ENCODE measurements at regions not wholly inside any gene's neighbourhood (a gene's known extent, or its start where the extent isn't known, plus 50 kb on each side); places are given as distances from the start of the nearest gene placed in this dataset.

GRCh38 chr4:63492515-63492914 is 916.7 kb downstream of the TECRL start:
- no peak for DNase-seq (ENCODE audit: low spot score)

GRCh38 chr4:63464393-63464792 is 944.9 kb downstream of the TECRL start:
- DNase-seq (ENCODE audit: low spot score) = no peak

GRCh38 chr4:63460075-63460474 is 949.2 kb downstream of the TECRL start:
- DNase-seq (ENCODE audit: low spot score) = no peak

- DNase-seq (ENCODE audit: low spot score) = no peak
Observed at GRCh38 chr4:63459329-63459728, 949.9 kb downstream of the TECRL start.

GRCh38 chr4:63458010-63458409 is 951.2 kb downstream of the TECRL start:
- no peak for DNase-seq (ENCODE audit: low spot score)

- DNase-seq (ENCODE audit: low spot score) = no peak
Observed at GRCh38 chr4:63440236-63440635, 969.0 kb downstream of the TECRL start.

GRCh38 chr4:63430105-63430504 is 979.1 kb downstream of the TECRL start:
- no peak for DNase-seq (ENCODE audit: low spot score)

- no peak for DNase-seq (ENCODE audit: low spot score)
Observed at GRCh38 chr4:63396269-63396668, 1013.0 kb downstream of the TECRL start.

GRCh38 chr4:63393544-63393943 is 1015.7 kb downstream of the TECRL start:
- no peak for DNase-seq (ENCODE audit: low spot score)

GRCh38 chr4:63379750-63380522 is 1029.3 kb downstream of the TECRL start:
- no peak for DNase-seq (ENCODE audit: low spot score)

- DNase-seq (ENCODE audit: low spot score) = no peak
Observed at GRCh38 chr4:63371001-63371400, 1038.2 kb downstream of the TECRL start.

GRCh38 chr4:63361628-63362027 is 1047.6 kb downstream of the TECRL start:
- no peak for DNase-seq (ENCODE audit: low spot score)

GRCh38 chr4:63361066-63361465 is 1048.2 kb downstream of the TECRL start:
- no peak for DNase-seq (ENCODE audit: low spot score)

GRCh38 chr4:63349674-63350025 is 1059.6 kb downstream of the TECRL start:
- no peak for DNase-seq (ENCODE audit: low spot score)

- DNase-seq (ENCODE audit: low spot score) = no peak
Observed at GRCh38 chr4:63348735-63349673, 1060.2 kb downstream of the TECRL start.

GRCh38 chr4:63325140-63325539 is 1084.1 kb downstream of the TECRL start:
- DNase-seq (ENCODE audit: low spot score) = no peak

GRCh38 chr4:63316633-63317032 is 1092.6 kb downstream of the TECRL start:
- no peak for DNase-seq (ENCODE audit: low spot score)

- DNase-seq (ENCODE audit: low spot score) = no peak
Observed at GRCh38 chr4:63315651-63316050, 1093.6 kb downstream of the TECRL start.

GRCh38 chr4:63308697-63309096 is 1100.6 kb downstream of the TECRL start:
- DNase-seq (ENCODE audit: low spot score) = no peak

- no peak for DNase-seq (ENCODE audit: low spot score)
Observed at GRCh38 chr4:63302792-63303191, 1106.5 kb downstream of the TECRL start.

- no peak for DNase-seq (ENCODE audit: low spot score)
Observed at GRCh38 chr4:63302078-63302477, 1107.2 kb downstream of the TECRL start.

GRCh38 chr4:63296773-63297172 is 1112.5 kb downstream of the TECRL start:
- peak; percentile 7 for DNase-seq (ENCODE audit: low spot score)

GRCh38 chr4:63275491-63275890 is 1133.8 kb downstream of the TECRL start:
- DNase-seq (ENCODE audit: low spot score) = no peak

Data from cerebellar cortex (tissue), 1 donor.